NCI-H146 (cell line): ENCODE measurements at regions not wholly inside any gene's neighbourhood (a gene's known extent, or its start where the extent isn't known, plus 50 kb on each side); places are given as distances from the start of the nearest gene placed in this dataset.
"Not testable (repeated sequence)": the region's sequence is repeated elsewhere in the genome, so short reads cannot be mapped to it uniquely, and the experiment has no call there.

Experiments
- DNase-seq: peaks from one replicate; lab custom pipeline; 2025; lab: John Stamatoyannopoulos, UW

GRCh38 chr13:83471011-83471410, 411.3 kb downstream of the SLITRK1 start:
- no peak for DNase-seq

GRCh38 chr13:83470133-83470797, 412.0 kb downstream of the SLITRK1 start:
- no peak for DNase-seq

GRCh38 chr13:83453723-83454122, 428.6 kb downstream of the SLITRK1 start:
- no peak for DNase-seq

GRCh38 chr13:83453300-83453699, 429.0 kb downstream of the SLITRK1 start:
- no peak for DNase-seq

GRCh38 chr13:83452292-83452950, 429.9 kb downstream of the SLITRK1 start:
- DNase-seq: no peak

- DNase-seq: no peak
These were observed 431.7 kb downstream of the SLITRK1 start for GRCh38 chr13:83450591-83450990.

- DNase-seq: no peak
These were observed 432.4 kb downstream of the SLITRK1 start for GRCh38 chr13:83449668-83450395.

GRCh38 chr13:83440465-83440864, 441.8 kb downstream of the SLITRK1 start:
- DNase-seq: no peak

- not testable (repeated sequence) for DNase-seq
These were observed 442.8 kb downstream of the SLITRK1 start for GRCh38 chr13:83439464-83439863.

GRCh38 chr13:83423861-83424260, 458.4 kb downstream of the SLITRK1 start:
- DNase-seq: no peak

- DNase-seq: no peak
These were observed 458.9 kb downstream of the SLITRK1 start for GRCh38 chr13:83423381-83423780.

GRCh38 chr13:83414393-83414792, 467.9 kb downstream of the SLITRK1 start:
- DNase-seq: no peak

- DNase-seq: no peak
These were observed 495.7 kb downstream of the SLITRK1 start for GRCh38 chr13:83386609-83387008.

- DNase-seq: no peak
These were observed 503.4 kb downstream of the SLITRK1 start for GRCh38 chr13:83378908-83379307.

- DNase-seq: no peak
These were observed 504.8 kb downstream of the SLITRK1 start for GRCh38 chr13:83377491-83377890.

GRCh38 chr13:83372786-83373185, 509.5 kb downstream of the SLITRK1 start:
- no peak for DNase-seq

- DNase-seq: no peak
These were observed 516.6 kb downstream of the SLITRK1 start for GRCh38 chr13:83365723-83366122.

- no peak for DNase-seq
These were observed 527.2 kb downstream of the SLITRK1 start for GRCh38 chr13:83355041-83355440.

- no peak for DNase-seq
These were observed 529.9 kb downstream of the SLITRK1 start for GRCh38 chr13:83352391-83352790.

GRCh38 chr13:83350569-83350968, 531.7 kb downstream of the SLITRK1 start:
- DNase-seq: no peak

- DNase-seq: no peak
These were observed 537.8 kb downstream of the SLITRK1 start for GRCh38 chr13:83344518-83344917.

GRCh38 chr13:83340170-83340569, 542.1 kb downstream of the SLITRK1 start:
- no peak for DNase-seq
